ENCODE measurements at regions not wholly inside any gene's neighbourhood (a gene's known extent, or its start where the extent isn't known, plus 50 kb on each side); places are given as distances from the start of the nearest gene placed in this dataset.

DNA sequence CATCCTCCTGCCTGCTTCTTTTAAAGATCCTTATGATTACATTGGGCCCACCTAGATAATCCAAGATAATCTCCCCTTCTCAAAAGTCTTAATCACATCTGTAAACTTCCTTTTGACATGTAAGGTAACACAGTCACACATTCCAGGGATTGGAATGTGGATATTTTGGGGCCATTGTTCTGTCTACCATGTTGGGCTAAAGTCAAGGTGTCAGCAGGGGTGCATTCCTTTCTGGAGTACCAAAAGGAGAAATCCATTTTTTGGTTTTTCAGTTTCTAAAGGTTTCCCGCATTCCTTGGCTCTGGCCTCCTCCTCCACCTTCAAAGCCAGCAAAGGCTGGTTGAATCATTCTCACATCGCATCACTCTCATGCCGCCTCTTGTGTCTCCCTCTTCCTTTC is 197.6 kb upstream of the NFE2L3 start:
- TF ChIP-seq EZH2 (IDR thresholded peaks at IDR 0.05) (no peak), POLR2AphosphoS5 (IDR thresholded peaks at IDR 0.05; ENCODE audit: borderline replicate concordance, low read depth, low read length) (no peak), FOXP2 (optimal IDR thresholded peaks at IDR 0.05; ENCODE audit: control extremely low read depth, extremely low read length, insufficient read depth) (no peak)

Data from SK-N-MC (cell line).